ENCODE measurements at regions not wholly inside any gene's neighbourhood (a gene's known extent, or its start where the extent isn't known, plus 50 kb on each side); places are given as distances from the start of the nearest gene placed in this dataset.

GRCh38 chr2:212894026-212894425 lies 257.4 kb downstream of the IKZF2 start:
- Histone ChIP-seq H3K9ac (no peak overlapping the region), H4K20me1 (ENCODE audit: low read depth) (no peaks in the 10 kb centered on the region), H3K27ac (peak overlapping the region; percentile 71), H3F3A (ENCODE audit: low read depth) (peaks cover 27% of the 10 kb centered on the region), H3K27me3 (no peaks in the 10 kb centered on the region), H3K4me2 (peak overlapping the region; percentile 75), H3K36me3 (no peaks in the 10 kb centered on the region), H3K4me1 (peaks cover 29% of the 10 kb centered on the region), H3K9me3 (ENCODE audit: low read depth) (no peaks in the 10 kb centered on the region), H2AFZ (replicated peaks) (no peak overlapping the region), H3K79me2 (ENCODE audit: low read depth) (no peaks in the 10 kb centered on the region), H3K4me3 (no peak overlapping the region)
- no peaks in the 10 kb centered on the region for H3K36me3 Mint-ChIP-seq
- TF ChIP-seq EZH2 (IDR thresholded peaks at IDR 0.05) (no peak), EZH2phosphoT487 (IDR thresholded peaks at IDR 0.05) (no peak), CTCF (IDR thresholded peaks at IDR 0.05) (no peak)
- H3K4me1 Mint-ChIP-seq = peaks cover 26% of the 10 kb centered on the region
- peaks cover 5% of the 10 kb centered on the region for H3K27me3 Mint-ChIP-seq (ENCODE audit: insufficient read depth, low read depth)
- no peak for DNase-seq (ENCODE audit: low spot score)
- H3K9me3 Mint-ChIP-seq = peaks cover 3% of the 10 kb centered on the region
- H3K27ac Mint-ChIP-seq = no peak overlapping the region
- no peak overlapping the region for H3K4me3 Mint-ChIP-seq

GRCh38 chr2:212893216-212893615 lies 258.2 kb downstream of the IKZF2 start:
- Histone ChIP-seq H3K9ac (no peak overlapping the region), H3K9me3 (ENCODE audit: low read depth) (no peaks in the 10 kb centered on the region), H3K27ac (peak overlapping the region; percentile 71), H3K4me2 (peak overlapping the region; percentile 75), H3K27me3 (no peaks in the 10 kb centered on the region), H3K79me2 (ENCODE audit: low read depth) (no peaks in the 10 kb centered on the region), H3K36me3 (no peaks in the 10 kb centered on the region), H3F3A (ENCODE audit: low read depth) (peaks cover 27% of the 10 kb centered on the region), H2AFZ (replicated peaks) (no peak overlapping the region), H4K20me1 (ENCODE audit: low read depth) (no peaks in the 10 kb centered on the region), H3K4me3 (peak overlapping the region; percentile 36), H3K4me1 (peaks cover 29% of the 10 kb centered on the region)
- Mint-ChIP-seq H3K4me1 (peaks cover 26% of the 10 kb centered on the region), H3K27me3 (ENCODE audit: insufficient read depth, low read depth) (peaks cover 6% of the 10 kb centered on the region), H3K9me3 (peaks cover 3% of the 10 kb centered on the region), H3K4me3 (no peak overlapping the region), H3K36me3 (no peaks in the 10 kb centered on the region), H3K27ac (peak overlapping the region; percentile 32)
- no peak for TF ChIP-seq EZH2 (IDR thresholded peaks at IDR 0.05)
- TF ChIP-seq CTCF (IDR thresholded peaks at IDR 0.05) = no peak
- TF ChIP-seq EZH2phosphoT487 (IDR thresholded peaks at IDR 0.05) = no peak
- peak; percentile 78 for DNase-seq (ENCODE audit: low spot score)

GRCh38 chr2:212892193-212892592 lies 259.2 kb downstream of the IKZF2 start:
- TF ChIP-seq CTCF (IDR thresholded peaks at IDR 0.05) (peak; percentile 50), EZH2phosphoT487 (IDR thresholded peaks at IDR 0.05) (no peak), EZH2 (IDR thresholded peaks at IDR 0.05) (no peak)
- H3K27ac ChIP-seq = peak overlapping the region; percentile 91
- H3K36me3 Mint-ChIP-seq = no peaks in the 10 kb centered on the region
- peaks cover 26% of the 10 kb centered on the region for H3K4me1 Mint-ChIP-seq
- no peak overlapping the region for H3K4me3 Mint-ChIP-seq
- no peak overlapping the region for H2AFZ ChIP-seq (replicated peaks)
- H3F3A ChIP-seq (ENCODE audit: low read depth) = peaks cover 27% of the 10 kb centered on the region
- H4K20me1 ChIP-seq (ENCODE audit: low read depth) = no peaks in the 10 kb centered on the region
- H3K36me3 ChIP-seq = no peaks in the 10 kb centered on the region
- no peaks in the 10 kb centered on the region for H3K79me2 ChIP-seq (ENCODE audit: low read depth)
- peaks cover 7% of the 10 kb centered on the region for H3K27me3 Mint-ChIP-seq (ENCODE audit: insufficient read depth, low read depth)
- peak overlapping the region; percentile 15 for H3K27ac Mint-ChIP-seq
- DNase-seq (ENCODE audit: low spot score) = peak; percentile 50
- H3K4me1 ChIP-seq = peaks cover 29% of the 10 kb centered on the region
- H3K4me3 ChIP-seq = no peak overlapping the region
- H3K9me3 ChIP-seq (ENCODE audit: low read depth) = no peaks in the 10 kb centered on the region
- H3K9me3 Mint-ChIP-seq = peaks cover 6% of the 10 kb centered on the region
- peak overlapping the region; percentile 75 for H3K4me2 ChIP-seq
- H3K9ac ChIP-seq = no peak overlapping the region
- no peaks in the 10 kb centered on the region for H3K27me3 ChIP-seq
